GM23248 (cell line): ENCODE measurements at regions not wholly inside any gene's neighbourhood (a gene's known extent, or its start where the extent isn't known, plus 50 kb on each side); places are given as distances from the start of the nearest gene placed in this dataset.
"Not testable (repeated sequence)": the region's sequence is repeated elsewhere in the genome, so short reads cannot be mapped to it uniquely, and the experiment has no call there.

Experiments
- EZH2 ChIP-seq: fragments of 200-600 bp; sonication (generic); IDR thresholded peaks from 2 replicates; pipeline ENCODE4 v1.6.1; 2018; ENCODE audit warnings: antibody characterized with exemption, mild to moderate bottlenecking; ENCODE audit not compliant: insufficient read depth, poor library complexity, severe bottlenecking
- EZH2phosphoT487 ChIP-seq: fragments of 200-600 bp; sonication (generic); IDR thresholded peaks from 2 replicates; pipeline ENCODE4 v1.6.1; 2018; ENCODE audit warnings: antibody characterized with exemption, moderate library complexity, mild to moderate bottlenecking, low read depth; ENCODE audit not compliant: insufficient read depth

GRCh38 chr20:29781891-29782290, 1475.6 kb upstream of the DEFB115 start:
- TF ChIP-seq EZH2phosphoT487, EZH2: not testable (repeated sequence)
